Glutamatergic neuron (in vitro differentiated cells): ENCODE measurements at regions not wholly inside any gene's neighbourhood (a gene's known extent, or its start where the extent isn't known, plus 50 kb on each side); places are given as distances from the start of the nearest gene placed in this dataset.

Experiments
- DNase-seq: peaks from one replicate; pipeline ENCODE4 v3.0.0; 2022
- H3K27ac Mint-ChIP-seq: one replicate; pipeline ENCODE4 v1.8.0; 2020; ENCODE audit warnings: mild to moderate bottlenecking, mixed read lengths, inconsistent platforms; ENCODE audit not compliant: unreplicated experiment
- H3K27me3 Mint-ChIP-seq: one replicate; pipeline ENCODE4 v1.8.0; 2020; ENCODE audit warnings: mild to moderate bottlenecking, moderate library complexity, mixed read lengths, inconsistent platforms; ENCODE audit not compliant: unreplicated experiment
- H3K36me3 Mint-ChIP-seq: one replicate; pipeline ENCODE4 v1.8.0; 2020; ENCODE audit warnings: mild to moderate bottlenecking, mixed read lengths, inconsistent platforms; ENCODE audit not compliant: unreplicated experiment
- H3K4me1 Mint-ChIP-seq: one replicate; pipeline ENCODE4 v1.8.0; 2020; ENCODE audit warnings: mild to moderate bottlenecking, low read depth, mixed read lengths, inconsistent platforms; ENCODE audit not compliant: unreplicated experiment
- H3K4me3 Mint-ChIP-seq: one replicate; pipeline ENCODE4 v1.8.0; 2020; ENCODE audit warnings: mild to moderate bottlenecking, mixed read lengths, inconsistent platforms; ENCODE audit not compliant: unreplicated experiment
- H3K9me3 Mint-ChIP-seq: one replicate; pipeline ENCODE4 v1.8.0; 2020; ENCODE audit warnings: mild to moderate bottlenecking, moderate library complexity, mixed read lengths, inconsistent platforms; ENCODE audit not compliant: unreplicated experiment
- CTCF ChIP-seq: fragments of 200-600 bp; sonication (generic); IDR thresholded peaks from one replicate; pipeline ENCODE4 v1.5.0; 2021; ENCODE audit not compliant: partially characterized antibody, unreplicated experiment

GRCh38 chr9:100759215-100759614, 181.3 kb downstream of the CAVIN4 start:
- no peaks in the 10 kb centered on the region for H3K36me3 Mint-ChIP-seq
- H3K4me3 Mint-ChIP-seq: no peak overlapping the region
- DNase-seq: no peak
- no peak for TF ChIP-seq CTCF
- no peaks in the 10 kb centered on the region for H3K4me1 Mint-ChIP-seq
- H3K9me3 Mint-ChIP-seq: no peaks in the 10 kb centered on the region
- H3K27me3 Mint-ChIP-seq: no peaks in the 10 kb centered on the region
- H3K27ac Mint-ChIP-seq: no peak overlapping the region

DNA sequence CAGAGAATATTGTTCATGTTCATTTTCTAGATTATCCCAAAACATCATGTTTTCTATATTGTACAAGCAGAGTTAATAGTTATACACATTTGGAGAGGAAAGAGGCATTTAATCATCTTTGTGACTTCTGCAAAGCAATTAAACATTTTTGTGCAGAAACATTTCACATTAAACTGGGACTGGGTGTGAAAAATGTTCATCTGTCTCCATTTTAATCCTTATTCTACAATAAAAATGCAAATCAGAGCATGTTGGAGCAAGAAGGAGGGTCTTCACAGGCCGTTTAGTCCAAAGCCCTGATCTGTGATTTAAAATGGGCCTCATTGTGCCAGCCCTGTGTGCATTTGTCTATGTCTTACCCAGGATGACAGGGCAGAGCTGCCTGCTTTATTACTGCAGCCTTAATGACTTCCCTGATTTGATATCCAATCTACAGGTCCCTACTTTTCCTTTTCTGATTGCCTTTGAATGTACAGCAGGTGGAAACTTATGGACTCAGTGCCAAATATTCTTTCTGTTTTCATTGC, 183.5 kb downstream of the CAVIN4 start:
- no peak for DNase-seq
- H3K27me3 Mint-ChIP-seq: no peaks in the 10 kb centered on the region
- TF ChIP-seq CTCF: no peak
- no peaks in the 10 kb centered on the region for H3K9me3 Mint-ChIP-seq
- H3K4me1 Mint-ChIP-seq: no peaks in the 10 kb centered on the region
- no peak overlapping the region for H3K27ac Mint-ChIP-seq
- no peak overlapping the region for H3K4me3 Mint-ChIP-seq
- H3K36me3 Mint-ChIP-seq: no peaks in the 10 kb centered on the region

GRCh38 chr9:100774326-100774725, 196.4 kb downstream of the CAVIN4 start:
- H3K36me3 Mint-ChIP-seq: no peaks in the 10 kb centered on the region
- H3K4me1 Mint-ChIP-seq: no peaks in the 10 kb centered on the region

GRCh38 chr9:100774962-100775361, 197.1 kb downstream of the CAVIN4 start:
- DNase-seq: no peak
- no peak for TF ChIP-seq CTCF
- Mint-ChIP-seq H3K9me3 (no peaks in the 10 kb centered on the region), H3K27me3 (no peaks in the 10 kb centered on the region), H3K4me1 (no peaks in the 10 kb centered on the region), H3K27ac (no peak overlapping the region), H3K4me3 (no peak overlapping the region), H3K36me3 (no peaks in the 10 kb centered on the region)

More at GRCh38 chr9:100774326-100774725, 196.4 kb downstream of the CAVIN4 start:
- H3K27ac Mint-ChIP-seq: no peak overlapping the region
- H3K9me3 Mint-ChIP-seq: no peaks in the 10 kb centered on the region
- DNase-seq: no peak
- no peak for TF ChIP-seq CTCF
- H3K27me3 Mint-ChIP-seq: no peaks in the 10 kb centered on the region
- no peak overlapping the region for H3K4me3 Mint-ChIP-seq

GRCh38 chr9:100775912-100776311, 198.0 kb downstream of the CAVIN4 start:
- Mint-ChIP-seq H3K36me3 (no peaks in the 10 kb centered on the region), H3K27me3 (no peaks in the 10 kb centered on the region), H3K4me3 (no peak overlapping the region), H3K4me1 (no peaks in the 10 kb centered on the region), H3K9me3 (no peaks in the 10 kb centered on the region), H3K27ac (no peak overlapping the region)
- DNase-seq: no peak
- no peak for TF ChIP-seq CTCF
